HG03045 (cell line): ENCODE measurements at regions not wholly inside any gene's neighbourhood (a gene's known extent, or its start where the extent isn't known, plus 50 kb on each side); places are given as distances from the start of the nearest gene placed in this dataset.

Experiments used
- ATAC-seq: cut with Tn5 transposase; IDR thresholded peaks from one replicate; pipeline ENCODE4 v1.9.1; 2021; ENCODE audit warnings: mild to moderate bottlenecking, moderate library complexity; ENCODE audit not compliant: unreplicated experiment

GRCh38 chr10:61356354-61356753 lies 96.8 kb downstream of the TMEM26 start:
- no peak for ATAC-seq

GRCh38 chr10:61355211-61355610 lies 98.0 kb downstream of the TMEM26 start:
- ATAC-seq = no peak

GRCh38 chr10:61354401-61354975 lies 98.7 kb downstream of the TMEM26 start:
- no peak for ATAC-seq

GRCh38 chr10:61350794-61351193 lies 102.4 kb downstream of the TMEM26 start:
- no peak for ATAC-seq

GRCh38 chr10:61350068-61350467 lies 103.1 kb downstream of the TMEM26 start:
- ATAC-seq = no peak

GRCh38 chr10:61346796-61347413 lies 106.3 kb downstream of the TMEM26 start:
- no peak for ATAC-seq

- no peak for ATAC-seq
Measured at GRCh38 chr10:61343796-61344195, 109.4 kb downstream of the TMEM26 start.

- ATAC-seq = no peak
Measured at GRCh38 chr10:61342858-61343572, 110.2 kb downstream of the TMEM26 start.

GRCh38 chr10:61341008-61341407 lies 112.2 kb downstream of the TMEM26 start:
- ATAC-seq = no peak

GRCh38 chr10:61338146-61338545 lies 115.0 kb downstream of the TMEM26 start:
- ATAC-seq = no peak

- no peak for ATAC-seq
Measured at GRCh38 chr10:61337741-61338140, 115.4 kb downstream of the TMEM26 start.

- no peak for ATAC-seq
Measured at GRCh38 chr10:61336831-61337230, 116.3 kb downstream of the TMEM26 start.

- ATAC-seq = no peak
Measured at GRCh38 chr10:61335359-61335758, 117.8 kb downstream of the TMEM26 start.

GRCh38 chr10:61332581-61332980 lies 120.6 kb downstream of the TMEM26 start:
- no peak for ATAC-seq

- no peak for ATAC-seq
Measured at GRCh38 chr10:61330669-61331068, 122.5 kb downstream of the TMEM26 start.

- ATAC-seq = no peak
Measured at GRCh38 chr10:61329854-61330253, 123.3 kb downstream of the TMEM26 start.

- ATAC-seq = no peak
Measured at GRCh38 chr10:61325223-61325960, 127.8 kb downstream of the TMEM26 start.

- no peak for ATAC-seq
Measured at GRCh38 chr10:61323726-61324125, 129.5 kb downstream of the TMEM26 start.

- ATAC-seq = no peak
Measured at GRCh38 chr10:61321041-61321857, 131.9 kb downstream of the TMEM26 start.

GRCh38 chr10:61320257-61320587 lies 133.0 kb downstream of the TMEM26 start:
- no peak for ATAC-seq
